Glomerular endothelial cell (primary cell): ENCODE measurements at regions not wholly inside any gene's neighbourhood (a gene's known extent, or its start where the extent isn't known, plus 50 kb on each side); places are given as distances from the start of the nearest gene placed in this dataset.
"Not testable (repeated sequence)": the region's sequence is repeated elsewhere in the genome, so short reads cannot be mapped to it uniquely, and the experiment has no call there.

Source experiments
- DNase-seq: peaks from one replicate; pipeline ENCODE4 v3.0.0-alpha.2; 2011; ENCODE audit warnings: low read depth, low spot score; ENCODE audit errors: extremely low read depth

GRCh38 chr12:34219046-34219770 is 196.9 kb downstream of the ALG10 start:
- DNase-seq: no peak

- DNase-seq: not testable (repeated sequence)
Measured at GRCh38 chr12:34220079-34220478, 197.8 kb downstream of the ALG10 start.

GRCh38 chr12:34223640-34224039 is 201.3 kb downstream of the ALG10 start:
- DNase-seq: no peak

GRCh38 chr12:34226044-34226443 is 203.7 kb downstream of the ALG10 start:
- not testable (repeated sequence) for DNase-seq

GRCh38 chr12:34228046-34228445 is 205.8 kb downstream of the ALG10 start:
- DNase-seq: not testable (repeated sequence)

- DNase-seq: not testable (repeated sequence)
Measured at GRCh38 chr12:34229033-34229432, 206.7 kb downstream of the ALG10 start.

GRCh38 chr12:34233618-34234017 is 211.3 kb downstream of the ALG10 start:
- no peak for DNase-seq

- no peak for DNase-seq
Measured at GRCh38 chr12:34236073-34236472, 213.8 kb downstream of the ALG10 start.

- DNase-seq: no peak
Measured at GRCh38 chr12:34244608-34245007, 222.3 kb downstream of the ALG10 start.

GRCh38 chr12:34249271-34249670 is 227.0 kb downstream of the ALG10 start:
- no peak for DNase-seq

GRCh38 chr12:34251879-34252278 is 229.6 kb downstream of the ALG10 start:
- DNase-seq: not testable (repeated sequence)

GRCh38 chr12:34253674-34254073 is 231.4 kb downstream of the ALG10 start:
- no peak for DNase-seq

GRCh38 chr12:34257093-34257492 is 234.8 kb downstream of the ALG10 start:
- no peak for DNase-seq

GRCh38 chr12:34262140-34262539 is 239.8 kb downstream of the ALG10 start:
- DNase-seq: not testable (repeated sequence)

GRCh38 chr12:34264110-34264509 is 241.8 kb downstream of the ALG10 start:
- no peak for DNase-seq

- not testable (repeated sequence) for DNase-seq
Measured at GRCh38 chr12:34273703-34274102, 251.4 kb downstream of the ALG10 start.

- DNase-seq: no peak
Measured at GRCh38 chr12:34275129-34275528, 252.8 kb downstream of the ALG10 start.

GRCh38 chr12:34286483-34286882 is 264.2 kb downstream of the ALG10 start:
- no peak for DNase-seq

- DNase-seq: no peak
Measured at GRCh38 chr12:34286934-34287333, 264.6 kb downstream of the ALG10 start.

- no peak for DNase-seq
Measured at GRCh38 chr12:34287437-34287836, 265.1 kb downstream of the ALG10 start.

- no peak for DNase-seq
Measured at GRCh38 chr12:34287986-34288962, 266.0 kb downstream of the ALG10 start.

- no peak for DNase-seq
Measured at GRCh38 chr12:34288963-34289345, 266.7 kb downstream of the ALG10 start.
